Hematopoietic multipotent progenitor cell treated with erythropoietin and hydrocortisone succinate and interleukin-3 and kit ligand, for 15 days (in vitro differentiated cells): ENCODE measurements at regions not wholly inside any gene's neighbourhood (a gene's known extent, or its start where the extent isn't known, plus 50 kb on each side); places are given as distances from the start of the nearest gene placed in this dataset.

Experiments used
- DNase-seq: peaks from one replicate; pipeline ENCODE4 v3.0.0-alpha.2; 2015; ENCODE audit warnings: low spot score

DNA sequence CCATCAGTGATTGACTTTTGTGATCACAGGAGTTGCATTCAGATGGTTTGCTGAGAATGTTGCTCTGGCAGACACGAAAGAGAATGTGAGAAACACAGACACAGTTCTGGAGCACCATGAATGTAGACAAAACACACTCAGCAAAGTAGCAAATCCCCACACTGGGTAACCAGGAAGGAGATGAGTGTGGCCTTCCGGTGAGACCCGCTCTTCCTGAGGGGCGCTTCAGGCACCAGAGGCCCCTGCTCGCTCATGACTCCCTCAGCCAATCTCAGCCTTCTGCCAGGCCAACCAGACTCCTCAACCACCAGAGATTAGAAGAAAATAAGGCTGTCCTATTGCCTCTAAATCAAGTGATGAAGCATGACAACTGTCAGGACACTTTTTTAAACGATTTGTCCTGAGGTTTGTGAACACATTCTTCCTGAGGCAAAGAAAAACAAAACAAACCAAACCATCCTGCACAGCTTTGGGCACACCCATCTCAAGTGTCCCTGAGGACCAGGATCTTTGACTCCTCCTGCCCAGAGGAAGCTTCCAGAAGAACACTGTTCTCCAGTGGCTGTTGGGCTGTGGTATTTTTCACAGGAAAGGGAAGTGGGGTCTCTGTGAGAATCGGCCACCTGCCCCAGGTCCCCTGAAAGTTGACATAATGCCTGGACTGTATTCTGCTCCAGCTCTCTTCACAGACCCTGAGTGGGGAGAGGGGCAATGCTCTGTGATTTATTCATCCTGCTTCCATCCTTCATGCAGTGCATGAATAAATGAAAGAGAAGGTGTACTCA is 152.8 kb downstream of the BCL11A start:
- no peak for DNase-seq

DNA sequence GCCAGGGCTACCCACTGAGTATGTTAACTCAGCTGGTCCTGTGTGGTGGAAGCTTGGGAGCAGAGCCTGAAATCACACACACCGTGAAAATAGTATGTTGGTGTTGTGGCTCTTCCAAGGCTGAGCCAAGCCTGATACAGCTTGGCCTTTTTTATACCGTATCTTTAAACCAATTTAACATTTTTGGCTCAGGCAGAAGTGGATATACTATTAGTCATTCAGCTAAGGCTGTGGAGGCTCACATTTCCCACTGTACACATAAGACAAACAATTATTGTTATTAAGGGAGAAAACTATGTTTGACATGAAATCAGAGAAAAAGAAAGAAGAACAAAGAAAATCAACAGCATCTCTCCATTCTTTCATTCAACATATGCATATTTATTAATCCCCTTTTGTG is 159.0 kb downstream of the BCL11A start:
- no peak for DNase-seq

DNA sequence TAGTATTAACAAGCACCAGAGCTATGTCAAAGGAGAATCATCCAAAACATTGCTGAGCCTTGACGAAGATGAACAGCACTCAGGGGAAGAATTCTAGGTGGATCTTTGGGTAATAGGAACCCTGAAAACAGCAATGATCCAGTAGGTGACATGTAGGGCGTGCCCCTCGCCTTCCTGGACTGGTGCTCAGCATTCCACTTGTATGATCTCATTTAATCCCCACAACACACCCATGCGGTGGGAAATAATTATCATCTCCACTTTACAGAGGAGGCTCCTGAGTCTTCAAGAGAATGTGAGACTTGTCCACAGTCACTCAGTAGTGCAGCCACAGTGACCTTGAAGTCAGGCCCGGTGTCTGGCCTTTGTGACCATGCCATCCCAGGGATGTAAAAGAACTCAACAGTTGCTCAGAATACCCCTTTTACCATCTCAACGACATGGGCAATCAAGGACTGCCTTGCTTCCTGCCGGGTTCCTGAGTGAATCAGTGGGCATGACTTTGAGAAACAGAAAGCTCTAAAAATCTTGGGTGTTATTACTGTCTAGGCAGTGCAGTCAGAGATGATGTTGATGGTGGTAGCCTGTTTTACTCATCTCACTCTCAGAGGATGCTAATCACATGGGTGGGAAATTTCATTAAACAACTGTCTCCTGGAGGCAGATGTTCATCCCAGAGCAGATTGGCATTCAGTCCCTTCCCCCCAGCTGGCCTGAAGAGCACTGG is 161.6 kb downstream of the BCL11A start:
- no peak for DNase-seq

DNA sequence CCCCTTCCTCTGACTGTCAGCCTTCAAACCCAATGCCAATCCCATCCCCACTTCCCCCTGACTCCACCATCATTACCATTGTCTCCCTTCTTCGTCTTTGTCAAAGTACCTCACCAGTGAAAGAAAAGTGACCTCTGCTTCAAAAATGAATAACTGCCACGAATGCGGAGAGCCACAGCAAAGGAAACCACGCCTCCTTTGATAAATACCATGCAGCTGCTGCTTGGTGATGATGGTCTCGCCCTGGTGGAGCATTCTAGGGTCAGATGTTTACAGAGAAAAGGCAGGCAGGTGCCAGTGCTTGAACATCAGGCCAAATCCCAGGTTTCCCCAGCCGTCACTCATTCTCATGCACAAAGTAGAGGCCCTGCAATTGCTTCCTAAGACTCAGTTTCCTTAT is 162.2 kb downstream of the BCL11A start:
- peak; percentile 33 for DNase-seq

DNA sequence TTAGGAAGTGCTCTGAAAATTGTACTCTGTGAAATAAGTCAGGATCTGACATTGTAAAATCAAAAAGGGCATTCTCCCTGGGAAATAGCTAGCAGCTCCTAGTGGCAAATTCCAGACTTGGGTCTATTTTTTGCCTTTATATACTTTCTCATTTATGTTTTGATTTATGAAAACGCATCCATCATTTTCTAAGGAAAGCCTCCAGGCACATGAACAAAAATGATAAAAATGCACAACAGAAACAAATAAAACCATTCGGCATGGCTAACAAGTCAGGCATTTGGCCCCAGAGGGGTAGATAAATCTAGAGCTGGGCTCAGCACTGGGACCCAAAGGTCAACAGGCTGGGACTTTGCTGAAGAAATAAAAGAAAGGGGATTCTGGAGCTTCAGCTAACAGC is 167.0 kb downstream of the BCL11A start:
- no peak for DNase-seq

DNA sequence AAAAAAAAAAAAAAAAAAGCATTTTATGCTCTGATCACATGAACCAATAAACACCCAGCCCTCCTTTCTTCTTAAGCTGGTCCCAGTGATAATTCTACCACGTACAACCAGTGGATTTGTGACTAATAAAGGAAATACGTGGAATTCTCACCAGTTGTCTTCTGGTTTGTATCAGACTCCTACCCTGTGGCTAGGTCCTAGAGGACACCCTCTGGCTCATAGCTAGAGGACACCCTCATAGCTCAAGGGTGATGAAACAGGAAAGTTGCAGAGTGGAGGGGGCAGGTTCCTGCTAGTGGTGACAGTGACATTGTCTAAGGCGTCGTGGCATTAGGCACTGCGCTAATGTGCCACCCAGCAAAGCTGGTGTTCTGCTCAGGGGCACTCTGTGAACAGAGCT is 167.8 kb downstream of the BCL11A start:
- DNase-seq: no peak

DNA sequence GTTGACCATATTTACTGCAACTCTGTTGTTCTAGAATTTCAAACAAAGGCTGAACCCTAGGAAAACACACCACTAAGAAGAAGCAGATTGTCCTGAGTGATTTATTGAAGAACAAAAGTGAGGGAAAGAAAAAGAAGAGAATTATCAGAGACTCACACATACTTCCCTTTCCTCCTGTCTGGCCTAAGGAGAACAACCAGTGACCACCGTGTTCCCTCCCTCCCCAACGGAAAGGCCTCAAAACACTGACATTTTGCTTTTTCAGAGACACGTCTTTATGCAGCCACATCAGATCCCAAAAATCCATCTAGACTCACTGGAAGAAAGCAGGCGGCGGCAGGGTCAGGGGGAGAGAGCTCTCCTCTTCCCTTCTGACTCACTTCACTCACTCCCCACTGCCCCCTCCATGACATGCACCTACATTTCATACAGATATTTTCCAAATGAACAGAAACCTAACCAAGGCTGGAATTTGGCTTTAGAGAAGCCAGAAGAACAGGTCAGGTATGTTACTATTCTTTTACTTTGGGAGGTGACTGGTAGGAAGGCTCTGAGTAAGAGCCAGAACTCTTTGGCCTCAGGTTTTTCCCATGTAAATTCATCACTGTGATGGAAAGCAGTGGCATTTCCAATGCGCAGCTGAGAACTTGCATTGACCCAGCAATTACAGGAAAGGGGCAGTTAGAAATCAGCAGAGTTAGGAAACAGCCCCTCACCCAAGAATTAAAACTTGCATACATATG is 169.9 kb downstream of the BCL11A start:
- no peak for DNase-seq

DNA sequence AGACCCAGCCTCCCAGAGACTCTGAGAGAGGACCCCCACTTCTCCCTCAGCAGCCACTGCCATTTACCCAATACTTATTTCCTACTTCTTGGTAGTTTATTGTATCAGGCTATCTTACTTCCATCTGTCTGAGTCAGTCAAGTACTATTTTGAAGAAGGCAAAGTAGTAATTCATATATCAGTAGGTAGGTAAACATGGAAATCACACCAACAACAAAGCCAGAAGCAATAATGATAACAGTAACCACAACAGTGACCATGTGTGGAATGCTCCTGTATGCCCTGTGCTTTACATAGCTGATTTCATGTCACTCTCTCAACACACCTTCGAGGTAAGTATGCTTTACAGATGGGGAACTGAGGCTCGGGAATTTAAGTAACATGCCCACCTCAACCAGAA is 173.0 kb downstream of the BCL11A start:
- DNase-seq: no peak

DNA sequence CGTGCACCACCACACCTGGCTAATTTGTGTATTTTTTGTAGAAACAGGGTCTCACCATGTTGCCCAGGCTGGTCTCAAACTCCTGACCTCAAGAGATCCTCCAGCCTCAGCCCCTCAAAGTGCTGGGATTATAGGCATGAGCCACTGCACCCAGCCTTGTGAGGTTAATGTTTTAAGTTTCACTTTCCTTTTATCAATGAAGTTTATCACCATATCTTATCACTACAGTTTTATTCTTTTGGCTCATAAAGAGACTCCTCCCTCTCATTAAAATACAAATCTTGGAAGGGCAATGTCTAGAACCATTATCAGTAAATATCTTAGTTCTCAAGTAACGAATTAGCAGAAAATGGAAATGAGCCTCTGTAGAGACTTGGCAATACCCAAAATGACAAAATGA is 173.8 kb downstream of the BCL11A start:
- DNase-seq: no peak

DNA sequence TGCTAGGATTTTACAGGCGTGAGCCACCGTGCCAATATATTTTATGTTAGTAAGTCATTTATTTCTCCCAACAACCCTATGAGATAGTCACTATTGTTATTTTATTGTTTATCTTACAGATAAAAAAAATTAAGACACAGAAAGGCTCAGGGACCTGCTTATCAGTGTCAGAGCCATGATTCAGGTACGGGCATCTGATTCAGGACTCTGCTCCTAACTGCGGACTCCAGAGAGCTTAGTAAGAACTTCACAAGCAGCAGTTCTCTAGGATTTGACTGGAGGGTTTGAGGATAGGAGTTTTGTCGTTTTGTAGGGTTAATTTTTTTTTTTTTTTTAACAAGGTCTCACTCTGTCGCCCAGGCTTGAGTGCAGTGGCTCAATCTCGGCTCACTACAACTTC is 174.2 kb downstream of the BCL11A start:
- DNase-seq: no peak

DNA sequence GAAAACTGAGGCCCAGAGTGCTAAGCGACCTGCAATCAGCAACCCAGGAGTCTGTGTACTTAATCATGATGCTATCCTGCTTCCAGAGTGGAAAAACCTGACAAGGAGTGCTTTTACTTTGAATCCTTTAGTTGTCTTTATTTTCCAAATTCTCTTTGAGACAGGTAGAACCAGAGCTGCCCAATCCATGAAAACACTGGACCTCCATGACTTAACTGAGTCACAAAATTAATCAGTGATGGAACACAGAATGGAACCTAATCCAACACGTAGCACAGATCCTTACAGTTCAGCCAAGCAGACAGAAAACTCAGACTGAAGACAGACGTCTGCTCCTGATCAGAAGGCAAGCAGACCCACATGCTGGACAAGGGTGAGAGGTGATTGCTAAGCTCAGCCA is 175.6 kb downstream of the BCL11A start:
- DNase-seq: no peak

DNA sequence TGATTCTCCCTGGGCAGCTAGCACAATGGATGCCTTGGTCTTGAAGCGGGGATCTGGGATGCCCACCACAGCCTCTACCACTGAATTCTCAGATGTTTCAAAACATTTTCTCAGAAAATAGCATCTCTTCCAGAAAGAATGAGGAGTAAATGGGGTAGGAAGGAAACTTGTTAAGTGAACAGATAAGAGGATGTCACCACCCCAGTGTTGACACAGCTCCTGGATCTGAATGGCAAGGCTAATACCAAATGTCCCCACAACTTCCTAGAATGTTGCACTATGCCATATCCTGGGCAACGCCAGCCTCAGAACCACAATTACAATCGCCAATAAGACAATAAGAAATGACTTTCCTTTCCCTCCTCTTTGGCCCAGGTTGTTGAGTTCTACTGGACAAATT is 177.2 kb downstream of the BCL11A start:
- DNase-seq: no peak

DNA sequence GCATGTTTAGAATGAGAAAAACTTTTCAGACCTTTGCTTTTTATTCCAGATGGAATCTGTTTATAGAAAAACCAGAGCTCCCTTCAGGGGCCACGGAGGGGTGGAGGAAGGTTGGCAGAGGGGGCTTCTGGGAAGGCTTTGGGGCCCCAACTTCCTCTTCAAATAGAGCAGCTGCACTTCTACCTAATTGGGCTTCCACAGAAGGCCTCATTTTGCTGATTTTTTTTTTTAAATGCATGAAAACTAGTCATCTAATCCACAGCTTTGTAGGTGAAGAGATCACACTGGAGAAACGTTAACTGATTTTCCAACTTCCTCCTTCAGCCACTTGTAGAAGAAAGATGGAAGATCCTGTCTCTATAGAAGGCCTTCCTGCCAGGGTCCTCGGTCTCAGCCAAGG is 181.8 kb downstream of the BCL11A start:
- DNase-seq: no peak

DNA sequence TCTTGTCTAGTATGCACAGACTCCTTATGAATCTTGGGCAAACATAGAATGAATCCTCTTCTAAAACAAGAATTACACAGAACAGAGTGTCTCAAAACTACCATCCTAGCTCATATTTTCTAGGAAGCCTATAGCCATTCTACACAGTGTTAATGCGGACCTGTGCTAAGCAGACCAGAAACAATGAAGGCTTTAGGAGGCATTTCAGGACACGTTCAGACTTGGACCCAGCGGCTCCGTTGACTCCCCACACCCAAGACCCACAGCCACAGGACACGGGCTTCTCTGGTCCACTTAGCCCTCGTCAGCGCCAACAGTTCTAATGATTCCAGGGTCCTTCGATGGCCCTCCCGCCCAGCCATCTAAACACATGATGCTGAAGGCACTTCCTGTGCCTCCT is 182.2 kb downstream of the BCL11A start:
- DNase-seq: no peak

DNA sequence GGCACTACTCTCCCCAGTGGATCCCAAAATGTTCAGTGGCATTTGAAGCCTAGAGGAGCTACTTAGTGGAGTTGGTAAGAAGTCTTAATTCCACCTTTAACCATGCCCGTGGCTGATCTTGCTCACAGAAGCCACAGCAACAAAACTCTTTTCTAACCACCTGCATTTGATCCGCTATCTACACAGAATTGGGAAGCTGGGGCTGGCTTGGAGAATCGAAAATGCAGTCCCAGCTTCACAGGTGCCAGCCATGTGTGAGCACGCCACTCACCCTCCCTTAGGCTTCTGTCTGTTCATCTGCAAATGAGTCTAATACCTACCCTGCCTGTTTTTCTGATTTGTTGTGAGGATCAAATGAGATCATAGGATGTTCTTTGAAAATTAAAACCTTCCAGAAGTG is 182.6 kb downstream of the BCL11A start:
- no peak for DNase-seq

DNA sequence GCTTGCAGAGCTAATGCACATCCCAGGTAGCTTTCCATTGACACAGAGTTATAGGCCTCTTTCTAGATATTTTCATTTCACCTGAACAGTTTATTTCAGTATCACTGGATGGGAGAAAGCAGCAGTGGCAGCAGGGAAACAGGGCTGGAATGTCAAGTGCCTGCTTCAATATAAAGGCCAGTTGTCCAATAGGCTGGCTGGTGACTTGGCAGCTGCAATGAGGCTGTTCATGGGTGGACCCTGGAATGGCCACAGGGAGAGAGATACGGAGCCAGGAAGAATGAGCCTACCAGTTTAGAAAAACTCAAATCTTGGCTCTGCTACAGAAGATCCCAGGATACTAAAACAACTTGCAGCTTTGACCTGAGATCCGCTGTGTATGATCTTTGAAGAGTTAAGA is 185.0 kb downstream of the BCL11A start:
- DNase-seq: no peak

DNA sequence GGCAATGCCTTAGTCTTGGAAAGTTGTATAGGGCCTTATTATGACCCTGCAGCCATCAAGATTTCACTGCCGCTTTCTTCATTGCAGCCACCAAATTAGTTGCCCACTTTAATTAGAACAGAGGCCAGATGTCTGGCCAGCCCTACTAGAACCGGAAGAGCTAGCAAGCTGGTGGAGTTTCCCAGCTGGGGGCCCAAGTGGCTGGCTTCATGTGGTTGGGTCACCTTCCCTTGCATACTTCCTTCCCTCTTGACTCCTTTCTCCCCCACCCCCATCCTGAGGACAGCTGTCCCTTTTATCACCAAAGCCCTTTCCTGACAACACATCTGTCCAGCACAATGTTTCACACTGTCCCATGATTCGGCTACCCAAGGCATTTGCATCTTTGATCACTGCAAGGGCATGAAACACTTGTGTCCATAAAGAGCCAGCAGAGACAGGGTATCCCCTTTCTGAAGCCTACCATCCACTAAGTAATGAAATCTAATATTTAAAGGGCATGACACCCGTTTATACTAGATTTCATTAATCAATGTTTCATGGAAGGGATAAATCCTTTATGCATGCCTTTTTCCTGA is 187.2 kb downstream of the BCL11A start:
- no peak for DNase-seq

DNA sequence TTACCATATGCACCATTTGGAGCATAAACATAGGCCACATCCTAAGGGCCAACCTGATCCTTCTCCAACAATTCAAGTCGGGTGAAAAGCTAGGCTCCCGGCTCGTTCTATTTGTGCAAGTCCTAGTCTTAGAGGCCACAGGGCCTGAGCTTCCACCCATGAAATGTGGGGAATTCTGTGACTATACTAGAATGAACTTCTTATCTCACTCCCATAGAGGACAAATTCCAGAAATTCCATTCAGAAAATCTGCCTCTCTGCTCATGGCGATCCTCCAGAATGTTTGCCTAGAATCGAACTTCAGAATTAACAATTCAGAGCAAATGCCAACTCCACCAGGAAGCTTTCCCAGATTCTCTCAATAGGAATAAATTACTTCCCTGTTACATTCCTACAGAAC is 187.9 kb downstream of the BCL11A start:
- DNase-seq: no peak

DNA sequence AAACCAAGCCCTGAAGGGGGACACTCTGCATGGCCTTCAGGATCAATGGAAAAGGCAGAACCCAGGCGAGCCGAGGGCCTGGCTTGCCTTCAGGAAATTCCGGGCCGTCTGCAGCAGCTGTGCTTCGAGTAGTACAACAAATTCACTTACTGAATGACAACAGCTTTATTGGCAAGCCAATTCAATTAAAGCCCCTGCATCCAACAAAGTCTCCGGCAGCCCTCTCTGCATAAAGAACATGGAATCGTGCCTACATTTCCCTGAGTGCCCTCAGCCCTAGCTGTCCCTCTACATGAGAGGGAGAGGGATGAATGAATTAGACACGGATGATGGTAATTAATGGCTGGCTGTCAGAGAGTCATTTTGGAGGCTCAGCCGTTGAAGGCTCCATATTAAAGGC is 189.0 kb downstream of the BCL11A start:
- no peak for DNase-seq

DNA sequence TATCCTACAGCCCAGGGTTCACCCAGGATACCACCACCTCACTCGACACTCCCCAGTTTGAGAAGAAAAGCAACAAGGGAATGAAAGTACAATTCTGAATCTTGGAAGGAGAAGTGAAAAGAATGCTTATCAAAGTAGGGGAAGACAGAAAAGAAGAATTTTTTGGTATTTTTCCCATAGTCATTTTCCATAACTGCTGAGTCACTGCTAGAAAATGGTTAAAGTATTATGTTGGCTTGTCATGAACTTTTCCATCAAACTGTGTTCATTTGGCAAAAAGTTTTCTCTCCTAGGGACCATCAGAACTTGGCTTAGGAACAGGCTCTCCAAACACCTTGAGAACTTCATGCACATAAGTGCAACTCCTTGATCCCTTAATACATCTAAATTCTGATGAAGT is 192.0 kb downstream of the BCL11A start:
- no peak for DNase-seq

DNA sequence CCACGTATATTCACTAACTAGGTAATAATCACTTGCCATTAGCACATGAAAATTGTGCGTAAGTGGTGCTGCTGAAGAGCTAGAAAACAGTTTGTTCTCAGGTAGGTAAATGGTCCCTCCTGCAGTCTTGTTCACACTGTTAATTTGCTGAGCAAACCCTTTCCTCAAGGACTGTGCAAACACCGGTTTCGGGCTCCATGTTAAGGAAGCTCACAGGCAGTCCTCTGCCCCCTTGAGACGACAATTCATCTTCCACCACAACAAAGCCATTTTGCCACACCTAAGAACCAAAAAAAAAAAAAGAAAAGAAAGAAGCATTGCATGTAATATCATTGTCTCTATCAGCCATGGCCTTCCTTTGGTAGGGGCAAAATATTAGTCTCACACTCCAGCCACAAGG is 193.9 kb downstream of the BCL11A start:
- DNase-seq: no peak

DNA sequence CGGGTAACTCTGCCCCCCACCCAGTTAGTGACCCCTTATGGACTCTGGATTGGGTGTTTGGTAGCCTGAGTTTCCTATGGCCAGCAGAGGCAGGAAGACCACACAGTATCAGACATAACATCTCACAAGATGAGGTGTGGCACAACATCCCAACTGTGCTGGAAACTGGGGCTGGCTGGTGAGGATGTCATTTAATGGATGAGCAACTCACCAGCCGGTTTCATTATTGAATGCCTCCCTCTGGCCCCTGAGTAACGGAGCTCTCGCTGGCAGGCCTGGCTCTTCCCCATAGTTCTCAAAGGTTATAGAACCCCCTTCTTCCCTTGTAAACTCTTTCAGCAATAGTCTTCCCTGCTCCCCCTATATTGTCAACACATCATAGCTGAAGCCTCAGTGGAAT is 195.0 kb downstream of the BCL11A start:
- no peak for DNase-seq

DNA sequence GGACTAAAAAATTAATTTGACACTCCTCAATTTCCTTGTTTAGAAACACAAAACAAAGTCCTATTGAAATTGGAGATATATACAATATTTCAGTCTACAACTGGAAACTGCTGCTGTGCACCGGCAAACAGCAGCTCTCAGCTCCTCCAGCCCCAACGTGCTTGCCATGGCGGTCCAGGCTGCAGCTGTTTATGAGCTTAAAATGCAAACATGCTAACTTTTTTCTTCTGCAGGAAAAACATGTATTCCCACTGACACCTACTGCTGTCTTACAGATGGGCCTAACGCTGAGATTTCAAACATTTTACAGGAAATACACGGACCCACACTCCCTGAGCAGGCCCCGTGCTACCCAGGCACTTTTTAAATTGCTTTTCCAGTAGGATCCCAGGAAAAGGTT is 195.5 kb downstream of the BCL11A start:
- no peak for DNase-seq
